HG02852 (cell line): ENCODE measurements at regions not wholly inside any gene's neighbourhood (a gene's known extent, or its start where the extent isn't known, plus 50 kb on each side); places are given as distances from the start of the nearest gene placed in this dataset.
A peak's percentile ranks its signal among the peaks of the same experiment; 100 is the strongest.

Source experiments
- ATAC-seq: cut with Tn5 transposase; IDR thresholded peaks from one replicate; pipeline ENCODE4 v1.9.1; 2021; ENCODE audit warnings: mild to moderate bottlenecking, moderate library complexity; ENCODE audit not compliant: unreplicated experiment

DNA sequence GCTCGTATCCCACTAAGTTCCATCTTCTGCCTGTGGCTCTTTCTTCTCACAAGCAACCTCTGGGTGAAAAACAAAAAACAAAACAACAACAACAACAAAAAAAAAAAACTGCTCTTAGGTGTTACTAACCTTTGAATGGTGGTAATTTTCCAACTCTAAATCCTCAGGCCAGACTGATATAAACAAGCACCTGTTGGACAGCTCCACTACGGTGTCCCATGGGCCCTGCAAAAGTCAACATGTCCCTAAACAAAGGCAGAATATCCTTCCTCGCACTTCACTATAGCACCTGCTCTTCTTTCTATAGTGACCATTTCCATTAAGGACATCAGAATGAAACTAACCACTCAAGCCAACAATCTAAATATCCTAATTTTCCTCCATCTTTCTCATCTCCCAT, 54.6 kb upstream of the PARM1 start:
- ATAC-seq: no peak

DNA sequence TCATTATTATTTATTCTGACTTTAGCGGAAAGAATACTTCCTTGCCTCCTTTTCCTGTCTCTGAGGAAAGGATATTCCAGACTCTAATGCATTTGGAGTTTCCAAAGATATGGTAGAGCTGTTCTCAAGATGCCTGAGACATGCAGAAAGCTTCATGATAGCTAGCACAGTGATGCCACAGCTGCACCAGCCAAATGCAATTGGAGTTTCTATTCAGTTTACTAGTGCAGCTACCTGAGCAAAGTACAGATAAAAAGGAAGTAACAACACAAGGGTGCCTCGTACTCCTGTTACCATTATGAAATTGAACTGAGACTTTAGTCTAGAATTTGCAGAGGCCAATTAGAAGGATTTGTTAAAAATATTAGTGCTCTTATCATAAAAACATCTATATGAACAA, 57.5 kb upstream of the PARM1 start:
- ATAC-seq: no peak

DNA sequence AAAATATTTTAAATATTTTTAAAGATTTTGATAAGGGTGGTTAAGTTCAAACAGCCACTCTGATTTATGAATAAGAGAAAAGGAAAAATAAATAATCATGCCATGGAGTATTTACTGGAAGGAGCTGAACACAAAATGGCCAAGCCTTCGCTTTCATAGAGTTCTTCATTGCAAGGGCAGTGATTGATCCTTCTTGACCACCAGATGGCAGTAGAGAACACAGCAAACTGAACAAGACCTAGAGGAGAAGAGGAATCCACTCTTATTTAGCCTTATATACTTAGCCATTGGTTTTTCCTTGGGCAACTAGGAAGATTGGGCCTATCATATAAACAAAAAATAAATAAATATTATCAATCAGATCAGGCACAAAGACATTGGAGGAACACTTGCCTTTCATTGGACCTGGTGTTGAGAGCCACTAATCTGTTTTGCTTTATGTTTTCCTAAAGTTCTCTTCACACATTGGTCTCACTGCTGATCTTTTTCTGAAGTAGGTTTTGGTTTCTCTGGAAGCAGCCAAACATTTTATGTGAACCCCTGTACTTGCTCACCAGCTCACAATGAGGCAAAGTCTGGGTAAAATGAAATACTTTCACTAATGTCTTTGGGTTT, 58.1 kb upstream of the PARM1 start:
- peak; percentile 54 for ATAC-seq

DNA sequence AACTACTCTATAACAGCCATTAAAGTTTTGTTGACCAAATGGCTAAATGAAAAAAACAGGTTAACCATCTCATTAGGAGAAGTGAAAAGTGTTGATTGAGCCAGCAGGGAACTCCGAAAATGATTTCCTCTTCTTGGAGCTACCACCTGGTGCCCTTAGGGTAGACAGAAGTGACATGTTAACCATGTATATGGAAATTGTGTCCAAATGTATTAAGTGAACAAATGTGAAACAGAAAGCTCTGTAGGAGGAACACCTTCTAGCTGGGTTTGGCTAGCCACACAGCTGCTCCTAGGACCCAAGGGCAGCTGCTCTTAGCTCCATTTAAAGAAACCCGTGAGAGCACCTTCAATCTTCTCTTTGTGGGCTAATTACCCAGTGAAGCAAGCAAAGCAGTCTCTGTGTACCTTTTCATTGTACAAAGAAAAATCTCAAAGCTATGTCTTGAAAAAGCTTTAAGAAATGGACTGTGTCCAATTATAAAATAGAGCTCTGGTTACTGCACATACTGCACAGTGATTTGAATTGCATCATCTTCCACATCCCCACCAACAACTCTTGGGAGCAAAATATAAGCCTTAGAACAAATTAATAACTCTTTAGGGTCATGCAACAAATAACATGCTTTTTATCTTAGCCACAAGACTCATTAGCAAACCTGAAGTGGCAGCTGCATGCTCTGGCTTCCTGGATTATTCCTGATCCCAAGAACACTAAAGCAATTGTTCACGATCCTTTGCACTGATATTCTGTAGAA, 59.2 kb upstream of the PARM1 start:
- ATAC-seq: peak; percentile 95

DNA sequence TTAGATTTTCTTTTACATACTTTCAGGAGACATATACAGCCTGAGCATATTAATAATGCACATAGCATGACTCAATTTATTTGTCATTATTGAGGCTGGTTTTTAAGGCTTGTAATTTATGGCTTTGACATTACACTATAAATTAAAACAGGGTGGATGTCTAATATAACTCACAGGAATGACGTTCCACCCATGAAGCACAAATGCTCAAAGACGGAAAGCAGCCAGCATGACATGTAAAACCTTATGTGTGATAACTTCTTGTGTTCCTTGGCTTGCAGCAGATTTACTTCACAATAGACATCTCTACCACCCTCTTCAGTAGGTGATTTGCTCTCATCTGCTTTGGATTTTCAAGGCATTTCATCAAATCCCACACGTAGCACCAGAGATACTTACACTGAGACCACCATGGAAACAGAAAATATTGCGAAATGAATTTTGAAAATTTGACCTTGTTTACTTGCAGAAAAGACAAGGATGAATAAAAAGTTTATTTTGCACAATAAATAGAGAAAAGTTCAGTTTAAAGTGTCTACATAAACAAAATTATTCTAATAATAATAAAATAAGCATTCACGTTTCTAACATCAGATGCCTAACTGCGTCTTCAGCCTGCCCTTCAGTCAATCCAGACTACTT, 64.7 kb upstream of the BTC start:
- no peak for ATAC-seq

DNA sequence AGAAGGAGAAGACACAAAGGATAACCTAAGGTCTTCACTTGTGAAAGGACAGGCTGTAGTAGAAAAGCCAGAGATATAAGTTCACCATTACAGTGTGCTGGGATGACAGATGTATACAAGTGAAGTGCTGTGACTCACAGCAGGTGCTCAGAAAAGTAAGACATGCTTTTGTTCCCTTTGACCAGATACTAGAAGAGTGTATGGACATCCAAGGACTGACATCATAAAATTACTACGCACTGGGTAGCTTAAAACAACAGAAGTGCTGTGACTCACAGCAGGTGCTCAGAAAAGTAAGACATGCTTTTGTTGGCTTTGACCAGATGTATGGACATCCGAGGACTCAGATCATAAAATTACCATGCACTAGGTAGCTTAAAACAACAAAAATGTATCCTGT, 61.6 kb upstream of the BTC start:
- no peak for ATAC-seq

DNA sequence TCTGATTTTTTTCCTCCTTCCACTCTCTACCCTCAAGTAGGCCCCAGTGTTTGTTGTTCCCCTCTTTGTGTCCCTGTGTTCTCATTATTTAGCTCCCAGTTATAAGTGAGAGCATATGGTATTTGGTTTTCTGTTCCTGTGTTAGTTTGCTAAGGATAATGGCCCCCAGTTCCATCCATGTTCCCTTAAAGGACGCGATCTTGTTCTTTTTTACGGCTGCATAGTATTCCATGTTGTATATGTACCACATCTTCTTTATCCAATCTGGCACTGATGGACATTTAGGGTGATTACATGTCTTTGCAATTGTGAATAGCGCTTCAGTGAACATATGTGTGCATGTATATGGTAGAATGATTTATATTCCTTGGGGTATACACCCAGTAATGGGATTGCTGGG, 54.5 kb upstream of the BTC start:
- ATAC-seq: no peak

DNA sequence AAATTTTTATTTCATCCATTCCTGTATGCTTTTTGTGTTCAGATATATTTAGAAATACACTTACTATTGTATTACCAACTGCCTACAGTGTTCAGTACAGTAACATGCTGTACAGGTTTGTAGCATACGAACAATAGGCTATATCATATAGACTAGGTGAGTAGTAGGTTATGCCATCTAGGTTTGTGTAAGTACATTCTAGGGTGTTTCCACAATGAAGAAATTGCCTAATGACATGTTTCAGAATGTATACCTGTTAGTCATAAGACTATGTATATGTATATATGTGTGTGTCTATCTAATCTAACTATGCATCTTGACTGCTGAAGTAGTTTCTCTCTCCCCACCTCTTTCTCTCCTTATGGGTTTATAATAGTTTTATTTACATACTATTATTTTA, 51.5 kb upstream of the BTC start:
- no peak for ATAC-seq
